ENCODE measurements at regions not wholly inside any gene's neighbourhood (a gene's known extent, or its start where the extent isn't known, plus 50 kb on each side); places are given as distances from the start of the nearest gene placed in this dataset.

- no peak overlapping the region for H3K27ac Mint-ChIP-seq
- Histone ChIP-seq H3K27me3 (ENCODE audit: insufficient read depth, low read length) (no peaks in the 10 kb centered on the region), H3K23ac (ENCODE audit: insufficient read length, low read depth, low read length) (no peak overlapping the region), H2AFZ (ENCODE audit: low read length) (no peak overlapping the region), H4K91ac (ENCODE audit: insufficient read length, low read depth, low read length) (no peak overlapping the region), H3K79me1 (ENCODE audit: insufficient read depth, low read depth, low read length, poor library complexity, severe bottlenecking) (no peaks in the 10 kb centered on the region), H3K56ac (ENCODE audit: insufficient read length, low read depth, low read length) (no peak overlapping the region), H3K27ac (ENCODE audit: insufficient read length, low read depth, low read length) (no peak overlapping the region), H3K9me3 (ENCODE audit: control insufficient read depth, low read depth, low read length) (no peaks in the 10 kb centered on the region), H2BK15ac (ENCODE audit: low read depth, low read length) (no peak overlapping the region), H2BK12ac (ENCODE audit: insufficient read length, low read depth, low read length) (no peak overlapping the region), H3K23me2 (ENCODE audit: insufficient read length, low read depth, low read length, poor library complexity, severe bottlenecking) (no peaks in the 10 kb centered on the region), H3K79me2 (ENCODE audit: insufficient read depth, low read length) (no peaks in the 10 kb centered on the region), H3K4me1 (ENCODE audit: insufficient read depth, low read length) (no peaks in the 10 kb centered on the region), H4K5ac (ENCODE audit: insufficient read length, low read depth, low read length) (no peak overlapping the region), H3T11ph (ENCODE audit: low read length) (no peak overlapping the region), H3K4ac (ENCODE audit: low read depth, low read length) (no peak overlapping the region), H2BK5ac (ENCODE audit: insufficient read length, low read length) (no peak overlapping the region), H3K14ac (ENCODE audit: insufficient read depth, low read length) (no peak overlapping the region), H2AK5ac (ENCODE audit: insufficient read length, low read length) (no peak overlapping the region), H2BK120ac (ENCODE audit: low read depth, low read length, poor library complexity, severe bottlenecking) (no peak overlapping the region), H3K4me2 (ENCODE audit: insufficient read depth, insufficient read length, low read length) (no peak overlapping the region), H4K20me1 (ENCODE audit: control insufficient read depth, insufficient read depth, insufficient read length) (no peaks in the 10 kb centered on the region), H3K9ac (ENCODE audit: extremely low read depth, insufficient read length, low read length) (no peak overlapping the region), H3K18ac (ENCODE audit: insufficient read length, low read depth, low read length) (no peak overlapping the region), H2BK20ac (ENCODE audit: low read depth, low read length, poor library complexity, severe bottlenecking) (no peak overlapping the region), H4K8ac (replicated peaks; ENCODE audit: insufficient read length, low read depth, low read length) (no peak overlapping the region)
- WGBS (ENCODE audit: extremely low coverage, insufficient read length, low lambda C conversion rate), result no CpG with 5 or more reads among the region's 6 CpGs
- H3K4me3 Mint-ChIP-seq, result no peak overlapping the region
- DNase-seq, result no peak
- TF ChIP-seq CTCF (conservative IDR thresholded peaks at IDR 0.05), result no peak
- peaks cover 4% of the 10 kb centered on the region in 2 experiments; a peak in 2 of 4 replicates for H3K4me1 Mint-ChIP-seq
- H3K9me3 Mint-ChIP-seq, result peaks cover 0 to 2% of the 10 kb centered on the region in 2 experiments; a peak in 3 of 5 replicates
- H3K27me3 Mint-ChIP-seq (ENCODE audit: low read depth), result peaks cover 3% of the 10 kb centered on the region; the same call in 1 of the 2 replicates
- peaks cover 0 to 5% (median 4%) of the 10 kb centered on the region in 3 experiments; a peak in 3 of 7 replicates for H3K36me3 Mint-ChIP-seq (ENCODE audit: insufficient read depth in 1 of 3, low read depth in 3 of 3)
Observed at GRCh38 chr21:35343046-35343819, 294.1 kb upstream of the RUNX1 start.

All from H9 (cell line).